ENCODE measurements at regions not wholly inside any gene's neighbourhood (a gene's known extent, or its start where the extent isn't known, plus 50 kb on each side); places are given as distances from the start of the nearest gene placed in this dataset.

DNA sequence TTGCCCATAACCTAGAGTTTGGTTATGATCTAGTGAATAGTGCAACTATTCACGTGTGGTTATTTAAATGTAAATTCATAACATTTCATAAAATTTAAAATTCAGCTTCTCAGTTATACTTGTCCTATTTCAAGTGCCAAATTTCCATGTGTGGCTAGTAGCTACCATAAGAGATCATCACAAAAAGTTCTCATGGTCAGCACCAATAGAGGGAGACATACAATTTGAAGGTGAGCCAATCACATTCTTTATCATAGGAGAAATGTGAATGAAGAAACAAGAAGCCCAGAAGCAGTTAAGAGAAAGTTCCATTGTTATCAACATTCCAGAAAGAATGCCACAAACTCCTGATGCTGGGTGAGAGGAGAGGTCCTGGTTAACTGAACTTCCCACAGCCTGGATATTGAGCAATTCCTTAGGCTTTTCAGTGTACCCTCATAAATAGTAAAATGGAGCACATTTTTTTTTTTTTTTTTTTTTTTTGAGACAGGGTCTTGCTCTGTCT lies 892.9 kb upstream of the USP15 start:
- no peaks in the 10 kb centered on the region for H3K4me1 Mint-ChIP-seq
- ATAC-seq (ENCODE audit: low read depth in 2 of 2) = no peak
- no peak overlapping the region for H3K27ac Mint-ChIP-seq
- H3K27me3 Mint-ChIP-seq = no peaks in the 10 kb centered on the region
- no peak overlapping the region for H3K4me3 Mint-ChIP-seq
- H3K9me3 Mint-ChIP-seq = no peaks in the 10 kb centered on the region
- H3K36me3 Mint-ChIP-seq = no peaks in the 10 kb centered on the region
- DNase-seq = no peak

DNA sequence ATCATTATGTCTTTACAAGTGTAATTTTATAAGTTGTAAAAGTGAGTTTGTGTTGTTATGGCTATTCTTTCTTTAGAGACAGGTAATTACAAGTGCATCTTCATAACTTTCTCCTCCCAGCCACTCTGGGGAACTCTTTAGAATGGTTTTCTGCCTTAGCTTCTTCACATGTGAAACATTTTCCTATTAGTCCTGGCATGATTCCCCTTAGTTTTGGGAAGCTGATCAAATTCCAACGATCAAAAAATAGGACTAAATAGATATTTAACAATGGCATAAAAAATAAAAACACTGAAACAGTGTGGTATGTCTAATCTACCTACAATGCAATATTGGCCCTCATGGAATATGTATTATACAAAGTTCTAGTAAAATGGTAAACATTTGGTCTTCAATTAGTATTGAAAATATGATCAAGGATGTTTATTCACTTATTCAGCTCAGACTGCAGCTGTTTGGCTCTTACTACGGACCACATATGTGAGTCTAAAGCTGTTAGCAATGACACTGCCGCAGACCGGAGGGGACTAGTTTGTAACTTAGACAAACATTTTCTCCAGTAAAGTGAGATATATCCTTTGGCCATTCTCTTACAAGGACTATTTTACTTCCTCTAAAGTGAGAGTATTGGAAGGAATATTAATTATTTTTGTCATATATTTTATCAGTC lies 890.8 kb upstream of the USP15 start:
- ATAC-seq (ENCODE audit: low read depth in 2 of 2) = no peak
- Mint-ChIP-seq H3K36me3 (no peaks in the 10 kb centered on the region), H3K4me1 (no peaks in the 10 kb centered on the region), H3K27ac (no peak overlapping the region), H3K27me3 (no peaks in the 10 kb centered on the region), H3K4me3 (no peak overlapping the region), H3K9me3 (no peaks in the 10 kb centered on the region)
- no peak for DNase-seq

DNA sequence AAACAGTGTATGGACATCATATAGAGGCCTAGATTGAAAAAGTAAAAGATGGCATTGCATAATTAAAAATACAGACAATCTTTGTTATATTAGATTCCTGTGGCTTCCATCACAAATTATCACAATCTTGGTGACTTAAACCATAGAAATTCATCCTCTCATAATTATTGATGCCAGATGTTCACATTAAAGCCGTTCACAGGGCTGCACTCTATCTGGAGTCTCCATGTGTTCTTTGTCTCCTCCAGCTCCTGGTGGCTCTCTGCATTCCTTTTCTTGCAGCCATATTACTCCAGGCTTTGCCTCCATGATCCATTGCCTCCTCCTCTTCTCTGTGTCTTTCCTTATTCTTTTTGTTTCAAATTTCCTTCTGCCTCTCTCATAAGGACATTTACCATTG lies 875.7 kb upstream of the USP15 start:
- Mint-ChIP-seq H3K9me3 (peaks cover 11 to 27% (median 14%) of the 10 kb centered on the region in 7 donors), H3K27ac (no peak overlapping the region), H3K36me3 (no peaks in the 10 kb centered on the region)

DNA sequence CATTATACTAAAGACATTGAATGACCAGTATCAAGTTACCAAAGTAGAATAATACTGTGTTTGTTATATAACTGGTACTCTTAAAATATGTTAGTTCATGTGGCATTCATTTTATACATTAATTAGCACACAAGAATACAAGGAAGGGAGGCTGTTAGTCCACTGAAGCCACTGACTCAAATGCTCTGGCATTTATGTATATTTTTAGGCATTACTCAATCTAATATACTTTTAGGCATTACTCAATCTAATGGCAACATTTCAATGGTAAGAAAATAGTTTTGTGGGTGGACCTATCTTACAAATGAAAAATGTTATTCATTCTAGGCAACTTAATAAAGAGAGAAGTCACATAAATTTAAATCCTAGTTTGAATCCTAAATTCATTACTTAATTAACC lies 874.4 kb upstream of the USP15 start:
- Mint-ChIP-seq H3K4me3 (no peak overlapping the region), H3K9me3 (peaks cover 15 to 32% (median 16%) of the 10 kb centered on the region in 7 donors), H3K27me3 (no peaks in the 10 kb centered on the region), H3K27ac (no peak overlapping the region), H3K36me3 (no peaks in the 10 kb centered on the region), H3K4me1 (no peaks in the 10 kb centered on the region)
- DNase-seq = no peak
- ATAC-seq (ENCODE audit: low read depth in 2 of 2) = no peak

More for the DNA sequence above, 875.7 kb upstream of the USP15 start:
- ATAC-seq (ENCODE audit: low read depth in 2 of 2) (no peak), DNase-seq (no peak)
- Mint-ChIP-seq H3K27me3 (no peaks in the 10 kb centered on the region), H3K4me3 (no peak overlapping the region), H3K4me1 (no peaks in the 10 kb centered on the region)

DNA sequence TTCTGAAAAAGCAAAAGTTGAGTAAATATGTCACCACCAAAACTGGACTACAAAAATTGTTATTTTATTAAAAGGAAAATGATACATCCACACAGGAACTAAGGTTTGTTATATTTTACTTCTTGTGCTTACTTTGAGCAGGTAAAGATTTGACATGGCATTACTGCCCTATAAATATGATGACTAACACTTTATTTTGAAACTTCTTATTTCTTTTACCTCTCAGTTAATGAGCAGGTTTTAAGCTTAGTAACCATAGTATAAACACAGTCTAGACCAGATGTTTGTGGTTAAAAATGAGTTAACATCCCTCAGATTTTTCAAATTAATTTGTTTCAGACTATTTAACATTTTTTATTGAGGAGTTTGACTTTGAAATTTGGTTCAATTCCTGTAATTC lies 862.5 kb upstream of the USP15 start:
- Mint-ChIP-seq H3K9me3 (peaks cover 3 to 21% (median 7%) of the 10 kb centered on the region in 7 donors), H3K27me3 (no peaks in the 10 kb centered on the region), H3K4me1 (no peaks in the 10 kb centered on the region), H3K4me3 (no peak overlapping the region), H3K36me3 (no peaks in the 10 kb centered on the region), H3K27ac (no peak overlapping the region)
- DNase-seq = no peak
- no peak for ATAC-seq (ENCODE audit: low read depth in 2 of 2)

DNA sequence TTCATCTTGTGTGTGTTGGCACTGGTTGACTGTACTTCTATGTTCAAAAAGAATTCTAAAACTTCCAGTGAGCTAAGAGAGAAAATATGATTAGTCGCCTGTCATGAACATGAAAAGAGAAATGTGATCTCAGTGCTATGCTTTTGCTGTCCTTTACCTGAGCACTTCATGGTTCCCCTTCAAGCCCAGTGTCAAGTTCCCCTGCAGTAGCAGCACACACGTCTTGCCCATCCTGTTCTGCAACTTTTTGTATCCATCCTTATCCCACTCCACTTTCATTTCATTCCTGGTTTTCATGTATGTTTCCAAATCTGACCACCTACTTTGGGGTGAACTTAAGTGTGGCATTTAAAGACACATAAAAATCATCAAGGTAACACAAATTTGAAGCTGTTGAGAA lies 848.0 kb upstream of the USP15 start:
- Mint-ChIP-seq H3K27ac (no peak overlapping the region), H3K9me3 (peaks cover 0 to 12% (median 3%) of the 10 kb centered on the region in 7 donors), H3K4me1 (no peaks in the 10 kb centered on the region), H3K36me3 (no peaks in the 10 kb centered on the region), H3K27me3 (no peaks in the 10 kb centered on the region), H3K4me3 (no peak overlapping the region)
- ATAC-seq (ENCODE audit: low read depth in 2 of 2) = no peak
- no peak for DNase-seq

DNA sequence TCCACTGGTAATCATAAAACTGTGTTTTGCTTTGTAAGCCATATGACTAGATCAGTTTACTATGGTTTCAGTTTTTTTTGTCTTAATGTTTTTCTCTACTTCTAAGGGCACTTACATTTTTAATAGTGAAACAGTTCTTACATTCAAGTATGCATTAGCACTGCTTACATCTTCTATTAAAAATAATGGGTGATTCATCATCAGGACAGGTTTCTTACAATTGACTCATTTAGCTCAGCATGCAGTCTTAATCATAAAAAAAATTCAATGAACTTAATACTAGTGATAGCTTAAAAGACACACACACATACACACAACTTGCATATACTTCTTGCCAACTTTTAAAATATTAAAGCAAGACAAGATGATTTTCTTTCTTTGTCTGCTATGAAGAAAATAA lies 845.7 kb upstream of the USP15 start:
- DNase-seq = no peak
- ATAC-seq (ENCODE audit: low read depth in 2 of 2) = no peak
- Mint-ChIP-seq H3K27ac (no peak overlapping the region), H3K4me1 (no peaks in the 10 kb centered on the region), H3K27me3 (no peaks in the 10 kb centered on the region), H3K36me3 (no peaks in the 10 kb centered on the region), H3K9me3 (peaks cover 0 to 6% (median 3%) of the 10 kb centered on the region in 7 donors), H3K4me3 (no peak overlapping the region)

DNA sequence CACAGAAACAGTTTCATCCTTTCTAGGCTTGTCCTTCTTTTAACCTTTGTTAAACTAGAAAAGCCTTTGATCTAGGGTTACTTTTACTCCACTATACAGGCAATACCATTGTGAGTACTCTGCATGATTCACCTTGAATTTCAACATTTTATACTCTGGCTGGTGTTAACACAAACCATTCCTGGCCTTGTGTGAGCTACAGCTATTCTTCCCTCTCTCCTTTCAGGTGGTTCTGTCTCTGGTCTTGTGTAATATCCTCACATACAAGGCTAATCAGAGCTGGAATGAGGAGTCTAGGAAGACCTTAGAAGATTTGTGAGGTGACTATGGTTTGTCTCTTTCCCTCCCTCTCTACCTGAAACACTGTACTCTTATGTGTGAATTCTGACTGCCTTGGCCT lies 837.4 kb upstream of the USP15 start:
- H3K9me3 Mint-ChIP-seq = peaks cover 0 to 19% (median 8%) of the 10 kb centered on the region in 7 donors

DNA sequence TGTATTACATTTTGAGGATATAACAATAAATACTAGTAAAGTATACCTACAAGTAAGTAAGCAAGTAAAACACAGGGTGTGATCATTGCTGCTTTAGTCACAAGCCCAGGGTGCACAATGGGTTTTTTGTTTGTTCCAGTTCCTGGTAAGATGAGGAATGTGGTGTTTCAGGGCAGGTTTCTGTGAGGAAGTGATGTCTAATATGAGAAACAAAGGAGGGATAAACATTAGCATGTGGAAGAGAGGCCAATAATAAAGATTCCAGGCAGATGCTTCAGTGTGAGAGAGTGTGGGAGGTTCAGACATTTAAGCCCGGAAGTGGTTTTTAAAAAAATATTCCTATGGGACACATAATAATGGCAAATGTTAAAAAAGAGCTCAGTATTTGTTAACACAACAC lies 808.1 kb upstream of the USP15 start:
- Mint-ChIP-seq H3K27ac (no peak overlapping the region), H3K36me3 (no peaks in the 10 kb centered on the region), H3K4me3 (no peak overlapping the region), H3K4me1 (no peaks in the 10 kb centered on the region), H3K9me3 (peaks cover 0 to 7% (median 5%) of the 10 kb centered on the region in 7 donors), H3K27me3 (no peaks in the 10 kb centered on the region)
- ATAC-seq (ENCODE audit: low read depth in 2 of 2) (no peak), DNase-seq (no peak)

More for the DNA sequence above, 837.4 kb upstream of the USP15 start:
- Mint-ChIP-seq H3K27ac (no peak overlapping the region), H3K4me1 (no peaks in the 10 kb centered on the region), H3K27me3 (no peaks in the 10 kb centered on the region), H3K4me3 (no peak overlapping the region), H3K36me3 (no peaks in the 10 kb centered on the region)
- DNase-seq = no peak
- ATAC-seq (ENCODE audit: low read depth in 2 of 2) = no peak

DNA sequence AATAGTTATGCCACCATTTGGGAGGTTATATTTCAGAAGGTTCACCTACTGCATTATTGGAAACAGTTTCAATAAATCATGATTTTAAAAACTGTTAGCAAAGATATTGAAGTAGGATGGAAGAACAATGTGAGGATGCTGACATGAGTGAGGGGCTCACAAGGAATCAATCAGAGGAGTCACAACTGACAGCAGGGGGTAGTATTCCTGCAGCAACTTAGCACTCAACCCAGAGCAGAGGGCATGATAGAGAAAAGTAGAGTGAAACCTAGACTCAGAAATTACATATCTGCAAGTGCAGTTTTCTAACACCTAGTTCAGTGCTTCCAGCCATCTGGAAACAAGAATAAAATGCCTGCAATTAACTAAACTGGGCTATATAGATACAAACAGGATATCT lies 772.5 kb upstream of the USP15 start:
- H3K4me3 Mint-ChIP-seq = no peak overlapping the region
- DNase-seq (no peak), ATAC-seq (ENCODE audit: low read depth in 2 of 2) (no peak)
- no peaks in the 10 kb centered on the region for H3K4me1 Mint-ChIP-seq
- H3K36me3 Mint-ChIP-seq = no peaks in the 10 kb centered on the region
- no peaks in the 10 kb centered on the region for H3K27me3 Mint-ChIP-seq
- no peak overlapping the region for H3K27ac Mint-ChIP-seq
- peaks cover 0 to 13% (median 7%) of the 10 kb centered on the region in 7 donors for H3K9me3 Mint-ChIP-seq

DNA sequence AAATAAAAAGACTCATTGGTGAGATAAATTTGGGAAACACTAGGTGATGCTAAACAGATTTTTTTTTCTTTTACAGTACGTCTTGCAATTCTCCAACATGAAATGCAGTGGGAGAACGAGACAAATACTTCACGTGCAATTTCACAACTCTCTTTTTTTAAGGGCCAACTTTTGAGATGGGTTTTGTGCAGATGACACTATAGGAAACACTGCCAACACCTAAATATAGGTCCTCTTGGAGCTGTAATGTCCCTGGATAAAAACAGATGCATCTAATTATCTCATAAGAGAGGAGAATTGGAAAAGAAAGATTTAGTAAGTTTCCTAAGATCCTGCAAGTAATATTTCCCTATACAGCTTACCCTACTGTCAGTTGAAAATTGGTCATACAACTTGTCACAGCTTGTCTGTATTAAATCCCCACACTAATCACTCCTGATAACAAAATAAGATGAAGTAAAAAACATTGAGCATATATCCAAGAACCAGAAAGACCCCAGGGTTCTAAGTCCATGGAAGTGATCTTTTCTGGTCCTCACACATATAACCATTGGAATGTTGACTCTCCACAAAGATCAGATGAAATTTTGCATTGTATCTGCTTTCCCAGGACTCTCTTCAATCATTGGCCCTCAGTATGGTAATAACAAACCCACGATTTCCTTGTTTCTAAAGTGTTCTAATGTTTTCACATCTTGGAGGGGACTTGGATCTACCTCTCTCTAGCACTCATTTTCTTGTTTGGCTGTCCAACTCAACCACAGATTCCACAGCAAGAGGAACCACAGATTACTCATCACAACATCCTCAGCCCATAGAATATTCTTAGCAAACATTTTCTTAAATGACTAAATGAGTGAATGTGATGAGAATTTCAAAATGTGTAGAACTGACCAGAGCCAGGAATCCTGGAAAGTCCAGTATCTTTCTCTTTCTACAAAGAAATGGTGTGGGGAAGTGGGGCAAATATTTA lies 769.4 kb upstream of the USP15 start:
- DNase-seq (no peak), ATAC-seq (ENCODE audit: low read depth in 2 of 2) (no peak)
- Mint-ChIP-seq H3K27me3 (no peaks in the 10 kb centered on the region), H3K4me1 (no peaks in the 10 kb centered on the region), H3K9me3 (peaks cover 0 to 10% (median 3%) of the 10 kb centered on the region in 7 donors), H3K4me3 (no peak overlapping the region), H3K36me3 (no peaks in the 10 kb centered on the region), H3K27ac (no peak overlapping the region)

DNA sequence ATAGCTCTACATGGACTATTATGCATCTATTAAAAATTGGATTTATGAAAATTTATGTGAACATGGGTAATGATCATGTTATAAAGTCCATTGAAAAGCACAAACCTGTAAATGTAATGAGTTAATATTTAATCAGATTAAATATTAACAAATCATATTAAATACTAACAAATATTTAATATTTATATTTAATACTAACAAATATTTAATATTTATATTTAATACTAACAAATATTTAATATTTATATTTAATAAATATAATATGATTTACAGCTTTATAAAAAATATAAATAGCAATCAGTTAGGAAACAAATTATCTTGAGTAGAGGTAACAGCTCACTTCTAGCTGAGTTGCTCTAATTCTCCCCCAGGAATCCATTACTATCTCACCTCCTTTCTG lies 758.0 kb upstream of the USP15 start:
- H3K27me3 Mint-ChIP-seq = no peaks in the 10 kb centered on the region
- H3K4me3 Mint-ChIP-seq = no peak overlapping the region

DNA sequence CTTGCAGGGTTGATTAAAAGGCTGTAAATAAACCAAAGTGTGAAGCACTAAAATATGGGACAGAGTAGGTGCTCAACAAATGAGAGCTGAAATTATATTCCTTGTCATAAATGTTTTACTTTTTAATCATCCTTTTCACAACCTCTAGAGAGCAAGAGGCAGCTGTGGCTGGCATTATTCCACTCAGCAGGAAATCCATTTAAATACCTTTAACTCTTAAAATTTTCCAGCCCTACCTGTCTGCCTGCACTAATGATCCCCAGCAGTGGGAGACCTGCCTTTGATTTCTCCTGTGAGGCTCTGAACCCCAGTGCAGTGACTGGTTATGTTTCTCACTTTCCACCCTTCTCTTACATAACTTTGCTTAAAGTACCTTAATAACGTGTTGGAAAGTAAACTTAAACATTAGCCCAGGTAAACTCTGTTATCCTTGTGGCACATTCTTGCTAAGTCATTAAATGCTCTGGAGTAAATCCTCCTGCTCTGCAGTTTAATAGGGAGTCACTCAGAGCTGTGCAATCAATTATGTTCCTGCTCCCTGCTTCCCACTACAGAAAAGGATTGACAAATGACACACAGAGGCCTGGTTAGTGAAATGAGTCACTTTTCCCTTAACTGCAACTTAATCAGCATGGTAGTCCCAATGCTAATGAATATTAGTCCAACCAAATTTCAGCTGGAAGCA lies 755.7 kb upstream of the USP15 start:
- no peaks in the 10 kb centered on the region for H3K27me3 Mint-ChIP-seq
- no peaks in the 10 kb centered on the region for H3K4me1 Mint-ChIP-seq
- DNase-seq (no peak), ATAC-seq (ENCODE audit: low read depth in 2 of 2) (no peak)
- no peak overlapping the region for H3K27ac Mint-ChIP-seq
- H3K4me3 Mint-ChIP-seq = no peak overlapping the region
- peaks cover 0 to 6% of the 10 kb centered on the region in 2 donors for H3K36me3 Mint-ChIP-seq
- H3K9me3 Mint-ChIP-seq = peaks cover 0 to 8% (median 0%) of the 10 kb centered on the region in 7 donors

More for the DNA sequence above, 758.0 kb upstream of the USP15 start:
- Mint-ChIP-seq H3K4me1 (no peaks in the 10 kb centered on the region), H3K9me3 (peaks cover 0 to 10% (median 4%) of the 10 kb centered on the region in 7 donors), H3K36me3 (peaks cover 0 to 6% of the 10 kb centered on the region in 2 donors), H3K27ac (no peak overlapping the region)
- no peak for ATAC-seq (ENCODE audit: low read depth in 2 of 2)
- DNase-seq = no peak
